CD1c-positive myeloid dendritic cell (primary cell): ENCODE measurements at regions not wholly inside any gene's neighbourhood (a gene's known extent, or its start where the extent isn't known, plus 50 kb on each side); places are given as distances from the start of the nearest gene placed in this dataset.
"Not testable (repeated sequence)": the region's sequence is repeated elsewhere in the genome, so short reads cannot be mapped to it uniquely, and the experiment has no call there.

Experiments
- DNase-seq: peaks from one replicate; pipeline ENCODE4 v3.0.0-alpha.2; 2016; ENCODE audit errors: extremely low spot score

DNA sequence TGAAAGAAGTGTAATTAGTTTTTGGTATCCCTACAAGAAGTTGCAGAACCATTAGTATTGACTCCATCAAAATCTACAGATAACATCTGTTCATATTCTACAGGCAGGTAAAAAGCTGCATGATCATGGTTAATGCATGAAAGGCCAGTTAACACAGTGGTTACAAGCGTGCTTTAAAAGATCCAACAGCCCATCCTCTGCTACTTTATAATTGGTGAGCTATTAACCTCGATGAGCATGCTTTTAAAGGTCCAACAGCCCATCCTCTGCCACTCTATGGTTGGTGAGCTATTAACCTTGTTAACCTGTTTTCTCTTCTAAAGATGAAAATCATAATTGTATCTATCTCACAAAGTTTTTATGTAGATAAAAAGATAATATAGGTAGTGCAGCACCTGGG, 289.3 kb downstream of the DUSP6 start:
- no peak for DNase-seq

DNA sequence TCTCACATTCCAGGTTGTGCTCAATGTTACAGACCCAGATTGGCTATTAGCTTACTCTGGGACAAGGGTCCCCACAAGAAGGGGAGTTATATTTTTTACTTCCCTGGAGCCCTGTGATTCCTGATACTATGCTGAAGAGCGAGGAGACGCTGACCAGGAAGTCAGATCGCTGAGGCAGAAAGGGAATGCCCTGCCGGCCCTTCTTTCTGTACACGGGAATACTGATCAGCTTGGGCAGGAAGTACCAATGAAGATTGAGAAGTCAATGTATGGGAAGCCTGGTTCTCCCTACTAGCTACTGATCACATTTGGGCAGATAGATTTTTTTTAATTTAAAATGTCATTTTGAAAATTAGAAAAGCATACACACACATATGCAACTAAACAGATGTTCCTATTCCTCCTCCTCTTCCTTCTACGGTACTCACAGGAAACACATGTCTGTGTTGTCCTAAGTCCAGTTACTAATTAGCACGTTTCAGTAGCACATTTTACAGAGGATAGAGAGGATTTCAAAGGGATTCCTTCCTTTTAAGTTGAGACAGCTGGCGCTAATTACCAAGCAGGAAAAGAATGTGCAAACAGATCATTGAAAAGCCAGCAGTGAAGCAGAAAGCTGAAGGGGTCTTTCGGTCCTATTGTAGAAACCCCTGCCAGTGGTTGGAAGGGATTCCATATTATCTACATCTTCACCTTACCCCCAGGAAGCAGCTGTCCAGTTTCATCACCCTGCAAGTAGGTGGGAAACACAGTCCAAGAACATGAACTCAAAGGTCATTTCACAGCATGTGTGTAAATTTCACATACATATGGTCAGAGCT, 292.4 kb downstream of the DUSP6 start:
- no peak for DNase-seq

DNA sequence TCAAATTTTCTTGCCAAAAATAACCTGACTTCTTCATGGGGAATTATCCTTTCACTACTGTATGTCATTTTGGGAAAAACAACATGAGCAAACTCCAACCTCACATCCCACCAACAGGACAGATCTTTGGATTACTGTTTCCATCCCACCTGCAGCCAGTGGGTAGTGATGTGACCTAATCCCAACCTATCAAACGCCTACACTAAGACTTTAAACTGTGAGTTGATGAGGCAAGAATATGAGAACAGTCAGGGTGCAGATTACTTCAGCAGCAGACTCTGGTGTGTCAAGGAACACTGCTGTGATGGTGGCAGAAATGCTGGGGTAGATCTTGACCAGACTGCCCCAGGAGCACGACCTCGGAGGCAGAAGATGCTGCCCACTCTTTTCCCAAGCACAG, 293.2 kb downstream of the DUSP6 start:
- DNase-seq: no peak

DNA sequence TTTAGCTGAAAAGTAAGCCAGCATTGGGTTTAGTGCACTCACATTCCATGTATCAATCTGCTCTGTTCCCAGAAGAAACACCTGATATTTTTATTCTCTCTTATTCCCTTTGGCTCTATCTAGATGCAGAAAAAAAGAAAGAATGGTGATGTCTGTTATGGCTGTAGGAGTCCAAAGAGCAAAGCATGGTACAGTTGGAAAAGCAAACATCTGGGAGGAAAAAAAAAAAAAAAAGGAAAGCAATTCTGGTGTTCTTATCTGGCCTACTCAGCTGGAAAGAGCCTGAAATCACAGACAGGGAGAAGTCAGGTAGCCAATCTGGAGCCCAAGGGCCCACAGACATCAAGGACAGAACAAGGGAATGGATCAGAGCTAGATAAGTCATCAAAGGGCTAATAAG, 293.9 kb downstream of the DUSP6 start:
- DNase-seq: no peak

DNA sequence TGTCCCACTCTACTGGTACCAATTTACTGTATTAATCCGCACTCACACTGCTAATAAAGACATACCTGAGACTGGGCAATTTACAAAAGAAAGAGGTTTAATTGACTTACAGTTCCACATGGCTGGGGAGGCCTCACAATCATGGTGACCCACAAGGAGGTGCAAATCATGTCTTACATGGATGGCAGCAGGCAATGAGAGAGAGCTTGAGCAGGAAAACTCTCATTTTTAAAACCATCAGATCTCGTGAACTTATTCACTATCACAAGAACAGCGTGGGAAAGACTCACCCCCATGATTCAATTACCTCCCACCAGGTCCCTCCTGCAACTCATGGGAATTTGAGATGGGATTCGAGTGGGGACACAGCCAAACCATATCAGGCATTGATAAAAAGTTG, 298.5 kb downstream of the DUSP6 start:
- not testable (repeated sequence) for DNase-seq

DNA sequence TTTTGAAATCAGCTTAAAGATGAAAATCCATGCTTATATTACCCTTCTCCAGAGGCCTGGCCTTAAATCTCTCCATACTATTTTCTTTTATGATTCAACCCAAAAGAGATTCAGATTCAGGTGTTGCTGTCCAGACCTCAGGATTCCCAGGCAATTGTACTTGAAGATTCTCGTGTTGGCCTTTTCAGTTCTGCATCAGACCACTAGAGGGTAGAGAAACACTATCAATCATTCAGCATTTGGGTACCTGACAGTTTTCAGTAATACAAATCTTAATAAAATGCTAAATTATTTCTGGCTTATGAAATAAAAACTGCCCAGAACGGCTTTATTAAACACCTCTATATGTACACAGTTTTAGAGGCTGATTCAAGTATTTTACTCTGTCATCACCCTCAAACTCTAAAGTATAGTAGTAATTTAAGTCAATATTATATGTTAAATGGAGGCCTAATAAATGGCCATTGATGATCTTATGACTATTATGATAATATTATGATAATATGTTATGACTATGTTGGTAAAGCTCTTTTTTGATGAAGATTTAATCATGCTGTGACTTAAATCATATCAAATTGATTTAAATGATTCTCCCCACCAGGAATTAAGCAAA, 301.1 kb downstream of the DUSP6 start:
- DNase-seq: peak; percentile 69

DNA sequence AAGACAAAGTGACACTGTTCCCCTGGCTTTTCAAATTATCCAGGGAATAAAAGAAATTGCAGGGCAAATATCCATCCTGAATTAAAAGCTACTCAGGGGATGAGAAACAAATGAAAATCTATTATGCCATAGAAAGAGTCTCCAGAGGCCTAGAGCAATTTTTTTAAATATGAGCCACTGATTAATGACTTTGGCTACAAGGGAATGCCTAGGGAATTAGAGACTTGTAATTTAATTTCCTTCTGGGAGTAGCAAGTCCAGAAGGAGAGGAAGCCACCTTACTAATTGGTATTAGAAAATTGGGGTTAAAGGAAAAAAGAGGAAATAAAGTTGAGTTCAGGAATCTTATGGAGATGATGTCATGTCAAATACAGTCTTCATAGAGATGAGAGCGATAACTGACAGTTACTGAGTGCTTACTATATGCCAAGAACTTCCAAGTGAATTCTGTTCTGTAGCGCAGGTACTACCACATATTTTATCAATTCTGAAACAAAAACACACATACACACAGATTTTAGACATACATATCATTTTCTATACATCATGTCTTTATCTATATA, 304.4 kb downstream of the DUSP6 start:
- DNase-seq: no peak

DNA sequence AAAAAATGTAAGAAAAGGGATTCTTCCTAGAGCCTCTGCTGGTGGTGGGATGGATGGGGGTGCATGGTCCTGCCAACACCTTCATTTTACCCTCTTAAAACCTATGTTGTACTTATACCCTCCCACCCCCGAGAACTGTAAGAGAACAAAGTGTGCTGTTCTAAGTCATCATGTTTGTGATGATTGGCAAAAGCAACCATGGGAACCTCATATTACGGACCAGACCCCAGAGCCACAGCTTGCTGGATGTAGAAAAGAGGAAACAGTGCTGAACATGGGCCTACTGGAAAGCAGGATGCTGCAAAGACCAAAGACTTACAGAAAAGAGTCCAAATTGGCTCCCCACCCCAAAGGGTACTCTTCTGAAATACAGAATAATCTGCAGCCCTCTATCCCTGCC, 311.2 kb downstream of the DUSP6 start:
- DNase-seq: peak; percentile 10

DNA sequence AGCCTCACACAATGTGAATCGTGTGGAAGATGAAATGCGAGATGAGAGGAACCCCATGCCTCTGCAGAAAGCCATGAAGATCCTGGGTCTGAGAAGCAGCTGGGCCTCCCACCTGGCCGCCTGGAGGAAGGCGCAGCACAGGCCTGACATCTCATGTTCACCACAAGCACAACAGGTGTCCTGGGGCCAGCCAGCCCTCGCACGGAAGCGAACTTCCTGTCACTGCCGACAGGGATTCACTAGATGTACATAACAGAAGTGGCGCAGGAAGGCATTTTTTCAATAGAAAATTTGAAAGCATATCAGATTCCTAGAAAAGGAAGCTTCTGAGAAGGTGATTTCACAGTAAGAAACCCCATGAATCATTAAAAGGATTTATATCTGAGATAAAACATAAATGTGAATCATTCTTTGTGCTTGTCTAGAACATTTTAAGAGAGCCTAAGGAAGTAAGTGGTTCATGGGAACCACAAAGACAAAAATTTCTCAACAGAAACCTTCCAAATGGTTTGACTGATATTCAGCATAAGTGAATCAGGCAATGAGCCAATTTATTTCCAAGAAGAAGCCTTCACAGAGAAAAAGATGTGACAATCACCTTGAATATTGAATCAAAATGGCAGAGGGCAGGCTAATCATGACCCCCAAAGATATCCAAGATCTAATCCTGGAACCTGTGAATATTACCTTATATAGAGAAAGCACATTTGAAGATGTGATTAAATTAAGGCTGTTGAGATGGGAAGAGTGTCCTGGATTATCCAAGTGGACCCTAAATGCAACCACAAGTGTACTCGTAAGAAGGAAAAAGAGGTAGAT, 311.9 kb downstream of the DUSP6 start:
- DNase-seq: peak; percentile 52

DNA sequence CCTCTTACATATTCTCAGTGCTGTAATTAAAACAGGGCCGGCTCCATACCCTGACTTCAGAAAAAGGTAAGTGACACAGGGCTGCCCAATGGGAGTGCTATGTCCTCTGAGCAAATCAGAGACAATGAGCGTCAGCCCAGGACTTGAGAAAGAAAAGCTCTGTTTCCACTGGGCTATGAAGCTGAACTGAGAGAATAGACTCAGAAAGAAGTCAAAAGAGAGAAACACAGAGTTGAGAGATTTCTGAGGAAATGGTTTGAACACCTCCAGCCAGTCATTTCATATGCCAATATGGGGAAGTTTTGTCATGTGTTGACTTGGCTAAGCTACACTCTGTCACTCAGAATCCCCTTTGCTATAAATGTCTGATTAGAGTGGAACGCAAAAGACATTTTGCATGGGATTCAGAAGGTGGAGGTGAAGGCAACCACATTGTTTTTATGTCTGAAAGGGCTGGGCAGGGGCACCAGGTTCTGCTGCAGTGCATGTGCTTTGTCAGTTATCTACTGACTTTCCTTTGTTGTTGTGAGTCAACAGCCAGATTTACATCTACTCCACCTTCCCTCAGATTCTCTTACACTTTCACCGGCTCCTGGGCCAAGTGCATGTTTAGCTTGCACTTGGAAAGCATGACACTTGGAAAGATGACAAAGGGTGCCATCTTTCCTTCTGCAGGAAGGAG, 313.3 kb downstream of the DUSP6 start:
- DNase-seq: peak; percentile 66

DNA sequence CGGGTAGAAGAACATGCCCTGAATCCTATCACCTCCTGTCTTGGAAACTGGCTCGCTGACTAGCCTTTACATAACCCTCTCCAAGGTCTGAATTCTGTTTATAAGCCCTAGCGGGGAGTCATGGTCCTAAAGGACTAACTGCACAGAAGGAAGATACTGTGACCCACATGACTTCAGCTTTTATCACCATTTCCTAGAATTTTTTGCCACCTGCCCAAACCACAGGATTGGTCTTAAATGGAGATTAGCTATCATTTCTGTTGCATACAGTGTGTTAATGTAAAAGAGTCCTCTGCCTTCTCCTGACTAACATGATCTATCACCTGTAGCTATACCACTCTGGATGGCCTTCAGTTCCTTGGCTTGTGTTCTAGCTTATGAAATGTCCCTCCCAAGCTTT, 319.2 kb downstream of the DUSP6 start:
- no peak for DNase-seq

DNA sequence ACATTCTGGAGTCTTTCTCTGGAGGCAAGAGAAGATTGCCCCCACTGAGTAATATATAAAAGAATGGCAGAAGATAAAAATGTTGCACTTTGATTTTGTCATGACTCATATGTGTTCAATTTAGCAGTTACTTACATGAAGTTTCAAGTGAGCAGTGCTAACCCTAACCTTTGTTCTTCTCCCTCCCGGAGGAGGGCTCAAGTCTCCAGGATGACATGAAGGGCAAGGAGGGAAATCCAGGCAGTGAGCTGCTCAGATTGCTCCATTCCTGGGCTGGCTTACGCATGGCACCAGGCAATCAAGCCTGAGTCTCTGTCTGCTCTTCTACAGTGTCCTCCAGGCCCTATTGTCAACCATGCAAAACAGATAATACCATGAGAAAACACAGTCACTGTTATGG, 322.3 kb downstream of the DUSP6 start:
- DNase-seq: no peak

DNA sequence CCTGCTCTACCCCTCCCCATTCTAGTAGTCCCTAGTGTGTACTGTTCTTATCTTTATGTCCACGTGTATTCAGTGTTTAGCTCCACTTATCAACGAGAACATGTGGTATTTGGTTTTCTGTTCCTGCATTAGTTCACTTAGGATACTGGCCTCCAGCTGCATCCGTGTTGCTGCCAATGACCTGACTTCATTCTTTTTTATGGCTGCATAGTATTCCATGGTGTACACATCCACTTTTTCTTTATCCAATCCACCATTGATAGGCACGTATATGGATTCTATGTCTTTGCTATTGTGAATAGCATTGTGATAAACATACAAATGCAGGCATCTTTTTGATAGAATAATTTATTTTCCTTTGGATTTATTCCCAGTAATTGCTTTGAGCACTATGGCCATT, 327.7 kb downstream of the DUSP6 start:
- DNase-seq: no peak

DNA sequence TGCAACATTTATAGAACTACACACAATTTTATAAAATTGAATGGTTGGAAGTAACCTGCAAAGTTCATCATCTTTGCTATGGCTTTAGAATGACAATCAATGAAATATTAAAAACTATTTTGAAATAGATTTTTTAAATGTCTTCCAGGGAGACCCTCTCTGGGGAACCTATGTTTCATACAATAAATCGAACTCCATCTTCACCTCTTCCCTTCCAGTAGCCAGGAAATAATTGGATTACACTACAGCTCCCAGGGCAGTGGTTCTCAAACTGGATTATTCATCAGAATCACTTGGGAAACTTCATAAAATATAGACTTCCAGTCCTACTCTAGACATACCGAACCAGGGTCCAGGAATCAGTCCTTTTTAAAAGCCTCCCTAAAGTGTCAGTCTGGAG, 328.4 kb downstream of the DUSP6 start:
- no peak for DNase-seq

DNA sequence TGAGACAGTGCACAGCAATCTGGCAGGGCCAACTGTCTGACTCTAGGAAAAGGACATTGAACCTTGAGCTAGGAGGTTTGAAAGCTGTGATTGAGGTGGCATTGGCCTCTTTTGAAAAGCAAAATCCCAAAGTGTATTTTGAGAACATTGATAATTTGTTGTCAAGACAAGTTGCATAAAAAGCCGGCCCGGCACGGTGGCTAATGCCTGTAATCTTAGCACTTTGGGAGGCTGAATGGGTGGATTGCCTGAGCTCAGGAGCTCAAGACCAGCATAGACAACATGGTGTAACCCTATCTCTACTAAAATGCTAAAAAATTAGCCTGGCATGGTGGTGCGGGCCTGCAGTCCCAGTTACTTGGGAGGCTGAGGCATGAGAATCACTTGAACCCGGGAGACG, 331.6 kb downstream of the DUSP6 start:
- DNase-seq: no peak

DNA sequence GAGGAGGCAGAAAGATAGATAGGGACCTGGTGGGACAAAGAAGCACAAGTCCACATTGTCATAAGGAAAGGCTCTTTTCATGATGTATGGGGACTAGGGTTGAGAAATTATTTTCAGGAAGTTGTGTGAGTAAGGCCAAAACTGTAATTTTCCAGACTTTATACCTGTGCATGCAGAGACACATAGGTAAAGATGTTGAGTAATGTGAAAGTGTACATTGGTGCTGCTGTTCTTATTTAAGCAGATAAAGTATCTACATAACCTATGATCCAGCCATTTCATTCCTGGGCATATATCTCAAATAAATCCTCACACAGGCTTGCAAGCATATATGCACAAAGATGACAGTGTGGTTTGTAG, 332.2 kb downstream of the DUSP6 start:
- no peak for DNase-seq

DNA sequence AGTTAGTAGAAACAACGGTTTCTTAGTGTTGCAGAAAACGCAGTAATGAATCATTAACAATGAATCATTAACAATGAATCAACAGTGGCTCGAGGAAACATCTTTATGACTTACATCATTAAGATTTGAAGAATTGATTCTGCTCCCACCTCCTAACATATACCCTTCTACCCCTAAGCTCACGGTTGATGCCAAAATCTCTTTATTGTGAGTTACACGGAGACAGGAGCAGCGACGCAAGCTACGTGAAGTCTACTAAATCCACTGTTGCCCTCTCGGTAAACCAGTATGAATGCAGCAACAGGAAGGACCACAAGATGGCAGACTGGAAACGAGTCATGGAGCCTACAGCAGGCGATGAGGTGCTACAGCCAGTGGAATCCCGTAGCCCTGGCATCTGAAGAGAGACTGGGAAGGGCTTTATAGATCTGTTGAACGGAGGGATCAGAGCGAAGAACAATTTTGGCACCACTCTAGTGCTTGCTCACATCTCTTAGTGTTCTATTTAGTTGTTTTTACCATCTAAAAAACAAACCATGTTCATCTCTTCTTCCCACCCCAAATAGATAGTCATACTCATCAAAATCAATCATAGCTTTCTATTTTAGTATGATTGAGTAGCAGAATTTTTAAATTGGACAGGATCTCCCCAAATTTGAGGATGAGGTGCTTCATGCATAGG, 332.7 kb downstream of the DUSP6 start:
- peak; percentile 74 for DNase-seq

DNA sequence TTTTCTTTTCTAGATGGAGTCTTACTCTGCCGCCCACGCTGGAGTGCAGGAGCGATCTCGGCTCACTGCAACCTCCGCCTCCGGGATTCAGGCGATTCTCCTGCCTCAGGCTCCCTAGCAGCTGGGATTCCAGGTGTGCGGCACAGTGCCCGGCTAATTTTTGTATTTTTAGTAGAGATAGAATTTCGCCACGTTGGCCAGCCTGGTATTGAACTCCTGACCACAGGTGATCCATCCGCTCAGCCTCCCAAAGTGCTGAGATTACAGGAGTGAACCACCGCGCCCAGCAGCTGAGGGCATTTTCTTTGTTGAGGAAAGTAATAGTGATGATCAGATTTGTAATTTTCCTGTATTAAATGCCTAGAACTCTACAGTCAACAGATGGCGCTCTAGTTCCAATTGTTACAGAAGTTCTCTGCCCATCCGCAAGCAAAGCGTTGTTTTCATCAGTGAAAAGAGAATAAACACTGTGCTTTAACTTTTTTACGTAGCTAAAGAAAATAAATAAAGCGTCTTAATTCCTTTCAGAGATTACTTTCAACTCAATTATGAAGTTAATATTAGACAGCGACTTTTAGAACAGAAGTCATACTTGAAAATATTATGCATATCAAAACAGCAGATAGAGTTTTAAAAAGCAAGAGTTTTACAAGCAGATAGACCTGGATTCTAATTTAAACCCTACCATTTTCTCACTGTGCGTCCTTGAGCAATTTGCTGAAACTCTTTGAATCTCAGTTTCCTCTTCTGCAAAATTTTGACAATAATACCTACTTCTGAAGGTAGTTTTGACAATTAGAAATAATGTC, 335.1 kb downstream of the DUSP6 start:
- peak; percentile 74 for DNase-seq

DNA sequence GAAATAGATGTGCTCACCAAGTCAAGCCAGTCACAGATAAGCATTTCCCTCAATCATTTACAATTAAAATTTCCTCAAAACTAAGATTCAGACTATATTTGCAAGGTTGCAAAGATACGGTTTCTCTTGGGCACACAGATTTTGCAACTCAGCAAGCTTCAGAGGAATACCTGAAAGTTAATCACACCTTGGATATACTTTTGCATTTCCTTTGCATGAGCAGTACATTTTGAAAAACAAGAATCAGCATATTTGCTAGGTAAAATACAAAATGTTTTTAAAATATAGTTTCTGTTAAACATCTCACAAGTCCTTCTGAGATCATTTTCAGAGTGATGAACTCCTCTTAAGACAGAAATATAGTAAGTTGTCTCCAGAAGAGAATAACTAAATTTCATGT, 336.9 kb downstream of the DUSP6 start:
- DNase-seq: no peak

DNA sequence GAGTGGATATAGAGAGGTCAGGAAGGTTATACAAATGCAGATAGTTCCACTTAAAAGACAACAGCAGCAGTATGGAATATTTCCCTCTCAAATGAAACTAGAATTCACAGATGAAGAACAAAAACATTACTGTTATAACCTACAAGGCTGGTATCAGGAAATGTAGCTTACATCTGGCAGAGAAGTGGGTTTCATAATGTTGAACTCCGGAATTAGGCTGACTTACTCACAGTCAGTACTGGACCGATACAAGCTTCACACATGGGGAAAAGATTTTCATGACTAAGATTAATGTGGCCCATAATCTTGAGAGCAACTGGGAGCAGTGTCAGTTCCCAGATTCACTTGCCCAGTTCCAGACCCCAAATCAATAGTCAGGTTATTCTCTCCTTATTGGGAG, 353.9 kb downstream of the DUSP6 start:
- DNase-seq: no peak
